ENCODE measurements at regions not wholly inside any gene's neighbourhood (a gene's known extent, or its start where the extent isn't known, plus 50 kb on each side); places are given as distances from the start of the nearest gene placed in this dataset.

DNA sequence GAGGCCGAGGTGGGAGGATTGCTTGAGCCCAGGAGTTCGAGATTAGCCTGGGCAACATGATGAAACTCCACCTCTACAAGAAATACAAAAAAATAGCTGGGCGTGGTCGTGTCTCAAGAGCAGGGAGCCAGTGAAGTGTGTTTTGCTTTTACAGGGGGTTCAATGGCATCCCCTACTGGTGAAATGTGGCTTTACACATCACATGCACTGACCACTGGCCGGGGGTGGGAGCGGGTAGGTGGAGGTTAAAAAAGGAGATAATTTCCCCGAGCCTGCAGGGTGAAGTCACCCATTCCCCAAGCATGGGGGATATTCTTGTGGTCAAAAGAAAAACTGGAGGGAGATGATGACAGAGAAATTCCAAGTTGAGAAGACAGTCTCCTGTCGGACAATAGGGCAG lies 63.6 kb upstream of the PWP1 start:
- H3K9me3 Mint-ChIP-seq: peaks cover 13 to 17% of the 10 kb centered on the region in 2 experiments
- H3K4me1 ChIP-seq (ENCODE audit: insufficient read depth, low read length): no peaks in the 10 kb centered on the region
- no peak overlapping the region for H3K4ac ChIP-seq (ENCODE audit: low read depth, low read length)
- no peaks in the 10 kb centered on the region; the same call in 1 of the 2 replicates for H3K27me3 Mint-ChIP-seq (ENCODE audit: low read depth)
- H2BK12ac ChIP-seq (ENCODE audit: insufficient read length, low read depth, low read length): no peak overlapping the region
- no peak overlapping the region for H2BK120ac ChIP-seq (ENCODE audit: low read depth, low read length, poor library complexity, severe bottlenecking)
- H3K4me2 ChIP-seq (ENCODE audit: insufficient read depth, insufficient read length, low read length): no peak overlapping the region
- H3T11ph ChIP-seq (ENCODE audit: low read length): no peak overlapping the region
- H3K27ac ChIP-seq (ENCODE audit: insufficient read length, low read depth, low read length): no peak overlapping the region
- H3K9ac ChIP-seq (ENCODE audit: extremely low read depth, insufficient read length, low read length): no peak overlapping the region
- H3K36me3 Mint-ChIP-seq (ENCODE audit: insufficient read depth in 1 of 3, low read depth in 3 of 3): peaks cover 9 to 16% (median 15%) of the 10 kb centered on the region in 3 experiments
- H2BK20ac ChIP-seq (ENCODE audit: low read depth, low read length, poor library complexity, severe bottlenecking): no peak overlapping the region
- H2AFZ ChIP-seq (ENCODE audit: low read length): no peak overlapping the region
- peak; percentile 82 for TF ChIP-seq CTCF (conservative IDR thresholded peaks at IDR 0.05)
- no peak overlapping the region for H4K91ac ChIP-seq (ENCODE audit: insufficient read length, low read depth, low read length)
- H3K23ac ChIP-seq (ENCODE audit: insufficient read length, low read depth, low read length): no peak overlapping the region
- H3K23me2 ChIP-seq (ENCODE audit: insufficient read length, low read depth, low read length, poor library complexity, severe bottlenecking): no peaks in the 10 kb centered on the region
- no peaks in the 10 kb centered on the region for H3K79me2 ChIP-seq (ENCODE audit: insufficient read depth, low read length)
- no peaks in the 10 kb centered on the region for H4K20me1 ChIP-seq (ENCODE audit: control insufficient read depth, insufficient read depth, insufficient read length)
- H3K18ac ChIP-seq (ENCODE audit: insufficient read length, low read depth, low read length): no peak overlapping the region
- no peaks in the 10 kb centered on the region for H3K27me3 ChIP-seq (ENCODE audit: insufficient read depth, low read length)
- peaks cover 6% of the 10 kb centered on the region for H3K9me3 ChIP-seq (ENCODE audit: control insufficient read depth, low read depth, low read length)
- no peak overlapping the region for H3K4me3 Mint-ChIP-seq
- DNase-seq: peak; percentile 76
- no peak overlapping the region for H2BK5ac ChIP-seq (ENCODE audit: insufficient read length, low read length)
- no peaks in the 10 kb centered on the region for H3K79me1 ChIP-seq (ENCODE audit: insufficient read depth, low read depth, low read length, poor library complexity, severe bottlenecking)
- no peak overlapping the region; a peak in 1 of 7 replicates for H3K27ac Mint-ChIP-seq
- no peak overlapping the region for H2AK5ac ChIP-seq (ENCODE audit: insufficient read length, low read length)
- H4K8ac ChIP-seq (replicated peaks; ENCODE audit: insufficient read length, low read depth, low read length): no peak overlapping the region
- H3K56ac ChIP-seq (ENCODE audit: insufficient read length, low read depth, low read length): no peak overlapping the region
- H2BK15ac ChIP-seq (ENCODE audit: low read depth, low read length): no peak overlapping the region
- peaks cover 5 to 6% of the 10 kb centered on the region in 2 experiments for H3K4me1 Mint-ChIP-seq
- no CpG with 5 or more reads among the region's 8 CpGs for WGBS (ENCODE audit: extremely low coverage, insufficient read length, low lambda C conversion rate)
- H4K5ac ChIP-seq (ENCODE audit: insufficient read length, low read depth, low read length): no peak overlapping the region
- H3K14ac ChIP-seq (ENCODE audit: insufficient read depth, low read length): no peak overlapping the region

All from H9 (cell line).